GM19397 (cell line): ENCODE measurements at regions not wholly inside any gene's neighbourhood (a gene's known extent, or its start where the extent isn't known, plus 50 kb on each side); places are given as distances from the start of the nearest gene placed in this dataset.
"Not testable (repeated sequence)": the region's sequence is repeated elsewhere in the genome, so short reads cannot be mapped to it uniquely, and the experiment has no call there.

Experiments
- ATAC-seq: cut with Tn5 transposase; IDR thresholded peaks from one replicate; pipeline ENCODE4 v1.9.1; 2021; ENCODE audit warnings: mild to moderate bottlenecking, moderate library complexity; ENCODE audit not compliant: unreplicated experiment

GRCh38 chr2:21818212-21818795, 694.5 kb downstream of the TDRD15 start:
- ATAC-seq: no peak

- no peak for ATAC-seq
Observed at GRCh38 chr2:21819454-21819853, 695.7 kb downstream of the TDRD15 start.

GRCh38 chr2:21820271-21820670, 696.5 kb downstream of the TDRD15 start:
- ATAC-seq: no peak

GRCh38 chr2:21821672-21822227, 698.0 kb downstream of the TDRD15 start:
- ATAC-seq: no peak

GRCh38 chr2:21822505-21822904, 698.7 kb downstream of the TDRD15 start:
- no peak for ATAC-seq

GRCh38 chr2:21833767-21834166, 710.0 kb downstream of the TDRD15 start:
- no peak for ATAC-seq

GRCh38 chr2:21836261-21836660, 712.5 kb downstream of the TDRD15 start:
- no peak for ATAC-seq

- no peak for ATAC-seq
Observed at GRCh38 chr2:21836719-21837118, 713.0 kb downstream of the TDRD15 start.

- ATAC-seq: no peak
Observed at GRCh38 chr2:21837168-21837960, 713.6 kb downstream of the TDRD15 start.

GRCh38 chr2:21841341-21841740, 717.6 kb downstream of the TDRD15 start:
- ATAC-seq: no peak

GRCh38 chr2:21850367-21850766, 726.6 kb downstream of the TDRD15 start:
- not testable (repeated sequence) for ATAC-seq

- ATAC-seq: no peak
Observed at GRCh38 chr2:21854938-21855337, 731.2 kb downstream of the TDRD15 start.

GRCh38 chr2:21856708-21857107, 732.9 kb downstream of the TDRD15 start:
- no peak for ATAC-seq

- no peak for ATAC-seq
Observed at GRCh38 chr2:21860907-21861306, 737.1 kb downstream of the TDRD15 start.

- ATAC-seq: no peak
Observed at GRCh38 chr2:21866316-21866715, 742.5 kb downstream of the TDRD15 start.

GRCh38 chr2:21887881-21888280, 764.1 kb downstream of the TDRD15 start:
- ATAC-seq: no peak

GRCh38 chr2:21890041-21890440, 766.3 kb downstream of the TDRD15 start:
- no peak for ATAC-seq

- ATAC-seq: no peak
Observed at GRCh38 chr2:21890716-21891115, 766.9 kb downstream of the TDRD15 start.

- ATAC-seq: no peak
Observed at GRCh38 chr2:21891191-21891590, 767.4 kb downstream of the TDRD15 start.

GRCh38 chr2:21892140-21892539, 768.4 kb downstream of the TDRD15 start:
- ATAC-seq: no peak

- no peak for ATAC-seq
Observed at GRCh38 chr2:21895200-21895599, 771.4 kb downstream of the TDRD15 start.

GRCh38 chr2:21908712-21909380, 785.1 kb downstream of the TDRD15 start:
- not testable (repeated sequence) for ATAC-seq
